Astrocyte (in vitro differentiated cells and primary cell): ENCODE measurements at regions not wholly inside any gene's neighbourhood (a gene's known extent, or its start where the extent isn't known, plus 50 kb on each side); places are given as distances from the start of the nearest gene placed in this dataset.
A peak's percentile ranks its signal among the peaks of the same experiment; 100 is the strongest.

Experiments
- DNase-seq: peaks from one replicate; pipeline ENCODE4 v3.0.0-alpha.2; 2010; ENCODE audit warnings: low read depth
- FAIRE-seq: peaks from 2 replicates; lab custom pipeline; 2011; peaks lifted over from hg19 to GRCh38; lab: Jason Lieb, UNC
- H2AFZ ChIP-seq: 2 replicates; pipeline ENCODE4 v1.6.0; 2012; ENCODE audit warnings: low read depth, low read length, inconsistent platforms
- H3K27ac ChIP-seq: 2 replicates; pipeline ENCODE4 v1.5.1; 2011; ENCODE audit warnings: low read depth, low read length, inconsistent platforms
- H3K27me3 ChIP-seq: 2 replicates; pipeline ENCODE4 v1.6.0; 2011; ENCODE audit warnings: low read length, inconsistent platforms; ENCODE audit not compliant: insufficient read depth
- H3K36me3 ChIP-seq: 2 replicates; pipeline ENCODE4 v1.5.1; 2011; ENCODE audit warnings: low read length, inconsistent platforms; ENCODE audit not compliant: insufficient read depth
- H3K4me1 ChIP-seq: 2 replicates; pipeline ENCODE4 v1.5.1; 2011; ENCODE audit warnings: low read length, inconsistent platforms; ENCODE audit not compliant: insufficient read depth
- H3K4me2 ChIP-seq: 2 replicates; pipeline ENCODE4 v1.6.0; 2012; ENCODE audit warnings: low read length, inconsistent platforms
- H3K4me3 ChIP-seq: 2 replicates; pipeline ENCODE4 v1.5.1; 2011; ENCODE audit warnings: low read depth, mild to moderate bottlenecking, low read length, inconsistent platforms; ENCODE audit not compliant: insufficient read depth
- H3K79me2 ChIP-seq: 2 replicates; pipeline ENCODE4 v1.6.0; 2012; ENCODE audit warnings: mild to moderate bottlenecking, low read length, inconsistent platforms; ENCODE audit not compliant: insufficient read depth
- H3K9ac ChIP-seq: 2 replicates; pipeline ENCODE4 v1.6.0; 2012; ENCODE audit warnings: mild to moderate bottlenecking, low read length, inconsistent platforms
- H3K9me3 ChIP-seq: 2 replicates; pipeline ENCODE4 v1.5.1; 2012; ENCODE audit warnings: low read depth, mild to moderate bottlenecking, low read length, inconsistent platforms; ENCODE audit not compliant: insufficient read depth
- H4K20me1 ChIP-seq: 2 replicates; pipeline ENCODE4 v1.6.0; 2012; ENCODE audit warnings: low read length, inconsistent platforms; ENCODE audit not compliant: insufficient read depth
- H3K27ac Mint-ChIP-seq: one replicate; pipeline ENCODE4 v1.8.0; 2021; ENCODE audit warnings: mild to moderate bottlenecking, mixed read lengths; ENCODE audit not compliant: unreplicated experiment
- H3K27me3 Mint-ChIP-seq: one replicate; pipeline ENCODE4 v1.8.0; 2021; ENCODE audit warnings: low read depth, mixed read lengths; ENCODE audit not compliant: unreplicated experiment
- H3K36me3 Mint-ChIP-seq: one replicate; pipeline ENCODE4 v1.8.0; 2021; ENCODE audit warnings: low read depth, mixed read lengths; ENCODE audit not compliant: unreplicated experiment
- H3K4me1 Mint-ChIP-seq: one replicate; pipeline ENCODE4 v1.8.0; 2021; ENCODE audit warnings: low read depth, mixed read lengths; ENCODE audit not compliant: unreplicated experiment
- H3K4me3 Mint-ChIP-seq: one replicate; pipeline ENCODE4 v1.8.0; 2021; ENCODE audit warnings: mild to moderate bottlenecking, moderate library complexity, mixed read lengths; ENCODE audit not compliant: unreplicated experiment
- H3K9me3 Mint-ChIP-seq: one replicate; pipeline ENCODE4 v1.8.0; 2021; ENCODE audit warnings: mild to moderate bottlenecking, mixed read lengths; ENCODE audit not compliant: unreplicated experiment
- CTCF ChIP-seq: IDR thresholded peaks from 2 replicates; pipeline ENCODE4 v1.5.1; 2011; ENCODE audit warnings: low read depth, mild to moderate bottlenecking, inconsistent platforms, low read length, moderate library complexity; ENCODE audit not compliant: insufficient read depth
- EZH2 ChIP-seq: IDR thresholded peaks from 2 replicates; pipeline ENCODE4 v1.6.1; 2012; ENCODE audit warnings: mild to moderate bottlenecking, low read length, inconsistent platforms; ENCODE audit not compliant: insufficient read depth

- Histone ChIP-seq H3K9ac (no peak overlapping the region), H3K36me3 (no peaks in the 10 kb centered on the region), H3K4me1 (peaks cover 23% of the 10 kb centered on the region), H2AFZ (no peak overlapping the region), H3K4me3 (no peak overlapping the region), H3K9me3 (peaks cover 5% of the 10 kb centered on the region), H3K27ac (peak overlapping the region; percentile 3), H3K27me3 (no peaks in the 10 kb centered on the region), H4K20me1 (no peaks in the 10 kb centered on the region), H3K79me2 (no peaks in the 10 kb centered on the region), H3K4me2 (no peak overlapping the region)
- peaks cover 30% of the 10 kb centered on the region for H3K4me1 Mint-ChIP-seq
- H3K27ac Mint-ChIP-seq = peak overlapping the region; percentile 64
- TF ChIP-seq CTCF (no peak), EZH2 (no peak)
- peaks cover 24% of the 10 kb centered on the region for H3K9me3 Mint-ChIP-seq
- H3K36me3 Mint-ChIP-seq = peaks cover 2% of the 10 kb centered on the region
- DNase-seq (no peak), FAIRE-seq (no peak)
- H3K4me3 Mint-ChIP-seq = no peak overlapping the region
- no peaks in the 10 kb centered on the region for H3K27me3 Mint-ChIP-seq
Measured at GRCh38 chr20:51321343-51322163, 221.0 kb downstream of the NFATC2 start.

GRCh38 chr20:51319522-51319921 is 223.0 kb downstream of the NFATC2 start:
- Histone ChIP-seq H4K20me1 (no peaks in the 10 kb centered on the region), H3K4me1 (peaks cover 18% of the 10 kb centered on the region), H3K27ac (no peak overlapping the region), H3K9ac (no peak overlapping the region), H2AFZ (no peak overlapping the region), H3K27me3 (no peaks in the 10 kb centered on the region), H3K79me2 (no peaks in the 10 kb centered on the region), H3K4me2 (no peak overlapping the region), H3K4me3 (no peak overlapping the region), H3K9me3 (peaks cover 5% of the 10 kb centered on the region), H3K36me3 (no peaks in the 10 kb centered on the region)
- Mint-ChIP-seq H3K4me3 (no peak overlapping the region), H3K27ac (peak overlapping the region; percentile 64), H3K27me3 (peaks cover 2% of the 10 kb centered on the region), H3K9me3 (peaks cover 19% of the 10 kb centered on the region), H3K4me1 (peaks cover 32% of the 10 kb centered on the region), H3K36me3 (no peaks in the 10 kb centered on the region)
- no peak for DNase-seq
- FAIRE-seq = no peak
- TF ChIP-seq EZH2 (no peak), CTCF (no peak)
